Endothelial cell (in vitro differentiated cells): ENCODE measurements at regions not wholly inside any gene's neighbourhood (a gene's known extent, or its start where the extent isn't known, plus 50 kb on each side); places are given as distances from the start of the nearest gene placed in this dataset.

Experiments
- DNase-seq: peaks from one replicate; pipeline ENCODE4 v3.0.0; 2021; ENCODE audit warnings: low spot score
- H3K27ac Mint-ChIP-seq: one replicate; pipeline ENCODE4 v1.8.0; 2021; ENCODE audit warnings: mixed read lengths, inconsistent platforms; ENCODE audit not compliant: unreplicated experiment
- H3K27me3 Mint-ChIP-seq: one replicate; pipeline ENCODE4 v1.8.0; 2021; ENCODE audit warnings: mild to moderate bottlenecking, moderate library complexity, mixed read lengths, inconsistent platforms; ENCODE audit not compliant: unreplicated experiment
- H3K36me3 Mint-ChIP-seq: one replicate; pipeline ENCODE4 v1.8.0; 2021; ENCODE audit warnings: mild to moderate bottlenecking, low read depth, mixed read lengths, inconsistent platforms; ENCODE audit not compliant: unreplicated experiment
- H3K4me1 Mint-ChIP-seq: one replicate; pipeline ENCODE4 v1.8.0; 2021; ENCODE audit warnings: mild to moderate bottlenecking, mixed read lengths, inconsistent platforms; ENCODE audit not compliant: unreplicated experiment
- H3K4me3 Mint-ChIP-seq: one replicate; pipeline ENCODE4 v1.8.0; 2021; ENCODE audit warnings: mild to moderate bottlenecking, mixed read lengths, inconsistent platforms; ENCODE audit not compliant: unreplicated experiment
- H3K9me3 Mint-ChIP-seq: one replicate; pipeline ENCODE4 v1.8.0; 2021; ENCODE audit warnings: mixed read lengths, inconsistent platforms; ENCODE audit not compliant: unreplicated experiment
- CTCF ChIP-seq: fragments of 200-600 bp; sonication (generic); IDR thresholded peaks from one replicate; pipeline ENCODE4 v1.5.0; 2021; ENCODE audit warnings: antibody characterized with exemption; ENCODE audit not compliant: unreplicated experiment

DNA sequence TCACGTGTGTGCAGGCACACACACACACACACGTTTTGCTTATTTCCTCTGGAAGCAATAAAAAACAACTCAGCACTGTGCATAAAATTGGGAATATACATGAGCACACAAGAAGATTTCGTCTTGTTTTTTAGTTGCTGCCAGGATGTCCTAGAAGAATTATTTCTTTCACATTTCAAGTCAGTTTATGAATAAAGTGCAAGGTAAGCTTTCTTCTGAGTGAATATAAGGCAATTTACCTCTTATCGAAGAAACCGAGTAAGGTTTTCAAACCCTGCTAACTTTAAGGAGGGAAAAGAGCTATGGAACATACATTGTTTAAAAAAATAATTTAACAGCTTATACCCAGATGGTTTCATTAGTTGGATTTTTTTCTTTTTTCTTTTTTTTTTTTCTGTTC, 855.4 kb upstream of the NR2F2 start:
- Mint-ChIP-seq H3K36me3 (no peaks in the 10 kb centered on the region), H3K9me3 (no peaks in the 10 kb centered on the region), H3K4me3 (no peak overlapping the region), H3K4me1 (no peaks in the 10 kb centered on the region), H3K27me3 (no peaks in the 10 kb centered on the region), H3K27ac (no peak overlapping the region)
- no peak for DNase-seq
- no peak for TF ChIP-seq CTCF

DNA sequence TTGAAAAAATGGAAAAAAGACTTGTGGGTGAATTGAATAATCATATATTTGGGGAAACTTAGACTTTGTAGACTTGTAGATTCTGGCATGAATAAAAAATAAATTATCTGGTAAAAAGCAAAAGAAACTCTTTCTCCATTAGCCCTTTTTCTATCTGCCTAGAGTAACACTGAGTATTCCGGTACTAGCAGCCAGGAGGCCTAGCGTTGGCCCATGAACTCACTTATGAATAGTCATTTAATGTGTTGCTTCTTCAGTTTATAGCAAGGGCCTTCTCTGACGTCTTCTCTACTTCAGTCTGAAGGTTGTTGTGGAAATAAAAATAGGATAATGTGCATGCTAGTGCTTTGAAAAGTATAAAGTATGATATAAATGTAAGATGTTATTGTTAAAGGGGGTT, 851.2 kb upstream of the NR2F2 start:
- no peaks in the 10 kb centered on the region for H3K4me1 Mint-ChIP-seq
- H3K27me3 Mint-ChIP-seq, result no peaks in the 10 kb centered on the region

DNA sequence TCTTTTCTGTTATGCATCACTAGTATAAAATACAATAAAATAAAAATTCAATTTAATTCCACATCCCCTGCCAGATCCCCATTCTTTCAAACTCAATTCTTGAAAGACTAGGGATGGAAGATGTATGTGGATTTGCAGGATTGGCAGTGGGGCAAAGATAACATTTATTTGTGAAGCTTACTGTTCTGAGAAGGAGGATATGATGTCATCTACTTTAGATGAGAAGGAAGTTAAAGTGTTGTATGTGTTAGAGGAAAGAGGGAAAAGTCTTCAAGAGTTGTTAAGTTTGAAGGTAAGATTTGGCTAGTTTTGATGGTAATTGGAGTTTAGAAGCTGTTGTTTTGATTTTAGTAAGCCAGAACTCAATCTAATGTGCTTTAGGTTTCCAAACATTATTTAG, 845.1 kb upstream of the NR2F2 start:
- Mint-ChIP-seq H3K9me3 (no peaks in the 10 kb centered on the region), H3K36me3 (no peaks in the 10 kb centered on the region), H3K4me3 (no peak overlapping the region), H3K27ac (no peak overlapping the region), H3K4me1 (no peaks in the 10 kb centered on the region), H3K27me3 (peaks cover 2% of the 10 kb centered on the region)
- TF ChIP-seq CTCF, result no peak
- DNase-seq, result no peak

More for the DNA sequence above, 851.2 kb upstream of the NR2F2 start:
- Mint-ChIP-seq H3K9me3 (no peaks in the 10 kb centered on the region), H3K36me3 (no peaks in the 10 kb centered on the region), H3K27ac (no peak overlapping the region), H3K4me3 (no peak overlapping the region)
- no peak for TF ChIP-seq CTCF
- DNase-seq, result no peak

- H3K27me3 Mint-ChIP-seq, result peaks cover 2% of the 10 kb centered on the region
- DNase-seq, result no peak
- no peak overlapping the region for H3K27ac Mint-ChIP-seq
- no peaks in the 10 kb centered on the region for H3K36me3 Mint-ChIP-seq
- no peaks in the 10 kb centered on the region for H3K9me3 Mint-ChIP-seq
- no peak for TF ChIP-seq CTCF
- H3K4me1 Mint-ChIP-seq, result no peaks in the 10 kb centered on the region
- no peak overlapping the region for H3K4me3 Mint-ChIP-seq
Observed at GRCh38 chr15:95486224-95486623, 844.3 kb upstream of the NR2F2 start.

- Mint-ChIP-seq H3K27ac (no peak overlapping the region), H3K4me3 (no peak overlapping the region), H3K36me3 (no peaks in the 10 kb centered on the region), H3K4me1 (no peaks in the 10 kb centered on the region), H3K27me3 (peaks cover 4% of the 10 kb centered on the region), H3K9me3 (no peaks in the 10 kb centered on the region)
- no peak for TF ChIP-seq CTCF
- DNase-seq, result no peak
Observed at GRCh38 chr15:95489103-95489502, 841.4 kb upstream of the NR2F2 start.
